ENCODE measurements at regions not wholly inside any gene's neighbourhood (a gene's known extent, or its start where the extent isn't known, plus 50 kb on each side); places are given as distances from the start of the nearest gene placed in this dataset.

GRCh38 chr1:90810681-90811080 lies 93.6 kb upstream of the BARHL2 start:
- no peak for TF ChIP-seq CTCF (IDR thresholded peaks at IDR 0.05; ENCODE audit: borderline replicate concordance, insufficient read depth, low read depth, low read length)
- no peak overlapping the region for H3K4me3 ChIP-seq (ENCODE audit: low read depth, low read length)

GRCh38 chr1:90809996-90810395 lies 92.9 kb upstream of the BARHL2 start:
- H3K4me3 ChIP-seq (ENCODE audit: low read depth, low read length): no peak overlapping the region
- no peak for TF ChIP-seq CTCF (IDR thresholded peaks at IDR 0.05; ENCODE audit: borderline replicate concordance, insufficient read depth, low read depth, low read length)

- no peak overlapping the region for H3K4me3 ChIP-seq (ENCODE audit: low read depth, low read length)
- no peak for TF ChIP-seq CTCF (IDR thresholded peaks at IDR 0.05; ENCODE audit: borderline replicate concordance, insufficient read depth, low read depth, low read length)
Measured at GRCh38 chr1:90809093-90809492, 92.0 kb upstream of the BARHL2 start.

- TF ChIP-seq CTCF (IDR thresholded peaks at IDR 0.05; ENCODE audit: borderline replicate concordance, insufficient read depth, low read depth, low read length): no peak
- no peak overlapping the region for H3K4me3 ChIP-seq (ENCODE audit: low read depth, low read length)
Measured at GRCh38 chr1:90807329-90807728, 90.2 kb upstream of the BARHL2 start.

GRCh38 chr1:90802622-90803021 lies 85.5 kb upstream of the BARHL2 start:
- no peak overlapping the region for H3K4me3 ChIP-seq (ENCODE audit: low read depth, low read length)
- no peak for TF ChIP-seq CTCF (IDR thresholded peaks at IDR 0.05; ENCODE audit: borderline replicate concordance, insufficient read depth, low read depth, low read length)

GRCh38 chr1:90800012-90800717 lies 83.1 kb upstream of the BARHL2 start:
- TF ChIP-seq CTCF (IDR thresholded peaks at IDR 0.05; ENCODE audit: borderline replicate concordance, insufficient read depth, low read depth, low read length): no peak
- H3K4me3 ChIP-seq (ENCODE audit: low read depth, low read length): no peak overlapping the region

GRCh38 chr1:90799326-90799725 lies 82.2 kb upstream of the BARHL2 start:
- TF ChIP-seq CTCF (IDR thresholded peaks at IDR 0.05; ENCODE audit: borderline replicate concordance, insufficient read depth, low read depth, low read length): no peak
- no peak overlapping the region for H3K4me3 ChIP-seq (ENCODE audit: low read depth, low read length)
